NCI-H446 (cell line): ENCODE measurements at regions not wholly inside any gene's neighbourhood (a gene's known extent, or its start where the extent isn't known, plus 50 kb on each side); places are given as distances from the start of the nearest gene placed in this dataset.

Experiments
- DNase-seq, 2 experiments: peaks; one replicate each; lab custom pipeline; 2025; lab: John Stamatoyannopoulos, UW

GRCh38 chr16:73882651-73883050, 414.0 kb upstream of the PSMD7 start:
- no peak for DNase-seq

DNA sequence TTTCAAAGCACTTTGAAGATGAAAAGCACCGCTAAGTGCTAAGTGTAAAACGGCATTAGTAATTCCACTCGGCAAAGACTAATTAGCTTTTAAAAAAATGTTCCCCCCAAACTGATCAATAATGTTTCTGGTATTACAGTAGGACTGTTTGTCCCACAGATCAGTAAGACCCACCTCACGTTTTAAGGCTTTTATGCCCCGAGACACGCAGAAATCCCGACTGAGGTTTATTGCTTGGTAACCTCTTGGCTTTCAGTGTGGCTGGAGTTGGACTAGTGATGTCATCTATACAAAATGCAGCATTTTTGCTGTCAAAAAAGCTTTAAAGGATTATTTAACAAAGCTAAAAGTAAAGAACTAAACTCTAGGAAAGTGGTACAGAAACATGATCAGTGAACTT, 414.6 kb upstream of the PSMD7 start:
- no peak for DNase-seq

DNA sequence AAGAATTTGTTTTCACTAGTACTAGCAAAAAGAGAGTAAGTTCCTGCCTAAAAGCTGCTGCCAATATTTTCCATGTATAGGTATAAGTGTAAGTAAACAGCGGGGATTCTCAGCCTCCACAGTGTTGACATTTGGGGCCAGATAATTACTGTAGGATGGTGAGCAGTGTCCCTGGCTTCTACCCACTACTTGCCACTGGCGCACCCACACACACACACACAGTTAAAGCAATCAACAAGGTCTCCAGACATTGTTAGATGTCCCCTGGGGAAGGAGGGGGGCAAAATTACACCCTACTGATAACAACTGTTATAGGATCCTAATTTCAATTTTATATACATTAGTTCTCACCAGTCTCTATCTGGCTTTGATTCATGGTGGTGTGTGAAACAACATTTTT, 417.0 kb upstream of the PSMD7 start:
- DNase-seq = no peak

- DNase-seq = peak in 1 of 2 experiments; percentile 70
These were observed 418.0 kb upstream of the PSMD7 start for GRCh38 chr16:73878611-73879010.

- DNase-seq = no peak
These were observed 419.5 kb upstream of the PSMD7 start for GRCh38 chr16:73877150-73877549.

- DNase-seq = no peak
These were observed 420.5 kb upstream of the PSMD7 start for GRCh38 chr16:73875996-73876690.

DNA sequence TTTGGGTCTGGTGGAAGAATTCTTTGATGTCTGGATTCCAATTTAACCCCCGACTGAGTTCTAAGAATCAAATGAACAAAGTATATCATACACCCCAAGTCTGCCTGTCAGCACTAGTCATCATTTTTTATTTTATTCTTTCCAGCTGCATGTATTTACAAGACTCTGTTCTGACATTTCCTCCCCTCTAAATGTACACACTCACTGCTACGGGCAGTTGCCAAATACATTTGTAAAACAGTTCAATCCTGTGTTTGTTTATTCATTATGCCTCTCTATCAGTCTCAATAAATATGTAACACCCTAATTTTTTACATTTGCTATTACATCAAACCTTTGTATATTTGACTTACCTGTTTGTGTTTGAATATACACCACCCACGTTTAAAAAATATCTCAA, 422.3 kb upstream of the PSMD7 start:
- no peak for DNase-seq

- no peak for DNase-seq
These were observed 423.0 kb upstream of the PSMD7 start for GRCh38 chr16:73873643-73874042.

DNA sequence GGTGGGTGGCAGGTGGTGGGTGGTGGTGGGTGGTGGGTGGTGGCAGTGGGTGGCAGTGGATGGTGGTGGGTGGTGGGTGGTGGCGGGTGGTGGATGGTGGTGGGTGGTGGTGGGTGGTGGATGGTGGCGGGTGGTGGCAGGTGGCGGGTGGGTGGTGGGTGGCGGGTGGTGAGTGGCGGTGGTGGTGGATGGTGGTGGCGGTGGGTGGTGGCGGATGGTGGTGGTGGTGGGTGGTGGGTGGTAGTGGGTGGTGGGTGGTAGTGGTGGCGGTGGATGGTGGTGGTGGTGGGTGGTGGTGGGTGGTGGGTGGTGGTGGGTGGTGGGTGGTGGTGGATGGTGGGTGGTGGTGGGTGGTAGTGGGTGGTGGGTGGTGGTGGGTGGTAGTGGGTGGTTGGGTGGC, 423.8 kb upstream of the PSMD7 start:
- no peak for DNase-seq

- no peak for DNase-seq
These were observed 425.4 kb upstream of the PSMD7 start for GRCh38 chr16:73871088-73871733.

- DNase-seq = no peak
These were observed 427.5 kb upstream of the PSMD7 start for GRCh38 chr16:73869126-73869525.

DNA sequence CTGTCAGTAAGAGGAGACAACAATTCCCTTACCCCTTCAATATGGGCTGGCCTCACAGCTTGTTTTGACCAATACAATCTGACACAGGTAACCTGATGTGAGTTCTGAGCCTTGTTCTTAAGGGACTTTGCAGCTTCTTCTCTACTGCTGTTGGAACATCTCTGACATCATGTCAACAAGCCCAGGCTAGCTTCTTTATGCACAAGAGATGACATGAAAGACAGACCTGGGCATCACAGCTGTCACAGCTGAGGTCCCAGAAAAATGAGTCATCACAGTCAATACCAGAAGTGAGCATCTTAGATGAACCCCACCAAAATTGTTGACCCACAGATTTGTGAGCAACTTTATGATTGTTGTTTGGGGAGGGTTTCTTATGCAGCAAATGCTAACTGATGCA, 431.7 kb upstream of the PSMD7 start:
- no peak for DNase-seq

DNA sequence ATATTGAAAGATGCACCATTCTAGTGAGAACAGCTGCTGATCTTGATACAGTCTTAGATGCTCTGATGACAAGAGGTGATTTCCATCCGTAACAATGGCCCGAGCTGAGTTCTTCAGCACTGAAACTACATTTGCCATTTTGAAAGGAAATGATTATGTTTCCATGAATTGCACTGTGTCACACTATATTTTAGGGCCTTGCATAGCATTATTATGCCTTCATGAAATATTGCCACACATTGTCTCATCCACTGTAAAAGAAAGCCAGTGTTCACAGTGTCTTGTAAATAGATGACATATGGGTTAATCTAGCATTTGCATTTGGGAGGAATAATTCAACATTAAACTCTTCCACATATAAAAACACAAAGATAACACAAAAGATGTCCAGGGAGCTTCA, 438.3 kb upstream of the PSMD7 start:
- no peak for DNase-seq

- no peak for DNase-seq
These were observed 442.6 kb upstream of the PSMD7 start for GRCh38 chr16:73853968-73854367.

- DNase-seq = no peak
These were observed 444.1 kb upstream of the PSMD7 start for GRCh38 chr16:73852561-73852960.

DNA sequence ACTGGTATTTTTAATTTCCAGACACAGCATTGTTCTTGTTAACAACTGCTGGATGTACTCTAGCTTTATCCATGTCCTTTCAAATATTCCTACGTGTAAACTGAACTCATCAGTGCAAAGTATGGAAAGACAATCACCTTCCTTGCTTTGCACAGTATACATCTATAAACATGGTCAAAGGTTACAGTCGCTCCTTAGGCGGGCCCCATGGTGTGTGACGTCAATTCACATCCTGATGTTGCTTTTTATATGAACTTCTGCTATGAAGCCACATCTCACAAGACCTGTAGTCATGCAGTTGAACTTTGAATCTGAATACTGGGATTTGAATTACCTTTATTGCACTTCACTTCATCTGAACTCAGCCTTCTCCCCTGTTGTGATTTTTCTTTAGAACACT, 447.6 kb upstream of the PSMD7 start:
- no peak for DNase-seq

DNA sequence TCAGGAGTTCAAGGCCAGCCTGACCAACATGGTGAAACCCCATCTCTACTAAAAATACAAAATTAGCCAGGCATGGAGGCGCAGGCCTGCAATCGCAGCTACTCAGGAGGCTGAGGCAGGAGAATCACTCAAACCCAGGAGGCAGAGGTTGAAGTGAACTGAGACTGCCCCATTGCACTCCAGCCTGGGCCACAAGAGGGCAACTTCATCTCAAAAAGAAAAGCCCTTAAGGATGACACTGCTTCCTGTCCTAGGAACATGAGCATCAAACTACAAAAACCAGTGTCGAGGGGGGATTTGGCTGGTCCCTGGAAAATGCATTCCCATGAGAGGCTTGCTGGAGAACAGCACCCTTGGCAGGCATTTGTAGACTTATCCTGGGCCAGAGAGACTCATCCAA, 449.5 kb upstream of the PSMD7 start:
- peak in 1 of 2 experiments; percentile 47 for DNase-seq

- peak; percentile 33 to 58 for DNase-seq
These were observed 450.3 kb upstream of the PSMD7 start for GRCh38 chr16:73846356-73846755.

DNA sequence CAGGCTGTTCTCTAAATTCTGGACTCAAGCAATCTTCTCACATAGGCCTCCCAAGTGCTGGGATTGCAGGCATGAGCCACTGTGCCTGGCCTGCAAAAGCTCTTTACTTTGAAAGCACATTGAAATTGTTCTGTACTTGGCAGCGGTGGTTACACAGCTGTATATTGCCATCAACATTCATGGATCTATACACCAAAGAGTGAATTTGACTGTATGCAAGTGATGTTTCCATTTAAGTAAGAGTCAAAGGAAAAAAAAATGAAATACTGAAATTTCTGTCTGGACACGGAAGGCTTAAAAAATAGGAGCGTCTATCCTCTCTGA, 450.6 kb upstream of the PSMD7 start:
- no peak for DNase-seq

GRCh38 chr16:73845238-73846006, 451.2 kb upstream of the PSMD7 start:
- DNase-seq = peak in 1 of 2 experiments; percentile 23

DNA sequence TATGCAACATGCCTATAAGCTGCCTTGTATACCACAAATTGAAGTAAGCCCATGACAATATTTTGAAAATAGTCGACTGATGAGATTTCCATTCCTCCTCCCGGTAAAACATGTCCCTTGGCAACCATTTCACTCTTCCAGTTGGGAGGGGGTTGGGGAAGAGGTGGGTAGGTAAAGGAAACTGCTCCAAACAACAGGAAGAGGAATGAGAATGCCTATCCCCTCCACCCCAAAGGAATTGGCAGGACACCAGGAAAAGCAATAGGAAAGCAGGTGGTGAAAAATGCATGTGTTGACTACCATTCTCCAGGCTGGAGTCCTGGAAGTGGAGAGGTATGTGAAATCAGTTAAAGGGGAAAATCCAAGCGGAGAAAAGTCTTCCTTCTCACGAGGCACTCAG, 455.9 kb upstream of the PSMD7 start:
- DNase-seq = peak in 1 of 2 experiments; percentile 6

- DNase-seq = no peak
These were observed 465.4 kb upstream of the PSMD7 start for GRCh38 chr16:73831220-73831619.

GRCh38 chr16:73823205-73823849, 473.3 kb upstream of the PSMD7 start:
- DNase-seq = no peak
